NCI-H510A (cell line): ENCODE measurements at regions not wholly inside any gene's neighbourhood (a gene's known extent, or its start where the extent isn't known, plus 50 kb on each side); places are given as distances from the start of the nearest gene placed in this dataset.

Source experiments
- DNase-seq: peaks from one replicate; lab custom pipeline; 2025; lab: John Stamatoyannopoulos, UW

GRCh38 chr15:79186616-79187015 lies 95.9 kb upstream of the ANKRD34C start:
- DNase-seq: no peak

DNA sequence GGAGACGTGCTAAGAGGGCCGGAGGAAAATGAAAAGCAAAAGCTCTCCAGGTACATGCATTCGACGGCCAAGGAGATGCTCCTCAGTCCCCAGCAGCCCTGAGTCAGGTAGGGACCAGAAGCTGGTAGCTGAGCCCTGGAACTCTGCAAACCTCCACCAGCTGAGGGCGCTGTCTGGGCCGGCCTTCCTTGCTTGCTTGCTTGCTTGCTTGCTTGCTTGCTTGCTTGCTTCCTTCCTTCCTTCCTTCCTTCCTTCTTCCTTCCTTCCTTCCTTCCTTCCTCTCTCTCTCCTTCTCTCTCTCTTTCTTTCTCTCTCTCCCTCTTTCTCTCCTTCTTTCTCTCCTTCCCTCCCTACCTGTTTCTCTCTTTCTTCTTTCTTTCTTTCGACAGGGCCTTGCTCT lies 94.6 kb upstream of the RASGRF1 start:
- DNase-seq: no peak

- DNase-seq: peak; percentile 3
These were observed 93.9 kb upstream of the RASGRF1 start for GRCh38 chr15:79184465-79184892.

DNA sequence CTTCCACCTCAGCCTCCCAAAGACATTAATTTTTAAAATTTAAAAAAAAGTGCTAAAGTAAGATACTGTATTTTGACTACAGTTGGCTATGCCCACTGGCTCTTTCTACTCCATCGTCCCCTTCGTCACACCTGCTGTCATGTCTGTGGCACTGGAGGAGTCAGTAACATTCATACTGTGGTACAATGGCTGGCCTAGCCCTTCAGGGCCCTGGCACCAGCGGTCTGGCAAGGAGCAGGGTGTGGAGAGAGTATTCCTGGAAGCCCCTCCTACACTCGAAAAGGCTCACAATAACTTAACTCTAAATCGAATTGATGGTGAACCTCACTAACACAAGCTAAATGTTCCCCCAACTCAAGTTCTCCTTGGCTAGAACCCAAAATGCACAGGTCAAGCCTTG lies 89.7 kb upstream of the RASGRF1 start:
- no peak for DNase-seq

- DNase-seq: no peak
These were observed 89.0 kb upstream of the RASGRF1 start for GRCh38 chr15:79179597-79179996.

DNA sequence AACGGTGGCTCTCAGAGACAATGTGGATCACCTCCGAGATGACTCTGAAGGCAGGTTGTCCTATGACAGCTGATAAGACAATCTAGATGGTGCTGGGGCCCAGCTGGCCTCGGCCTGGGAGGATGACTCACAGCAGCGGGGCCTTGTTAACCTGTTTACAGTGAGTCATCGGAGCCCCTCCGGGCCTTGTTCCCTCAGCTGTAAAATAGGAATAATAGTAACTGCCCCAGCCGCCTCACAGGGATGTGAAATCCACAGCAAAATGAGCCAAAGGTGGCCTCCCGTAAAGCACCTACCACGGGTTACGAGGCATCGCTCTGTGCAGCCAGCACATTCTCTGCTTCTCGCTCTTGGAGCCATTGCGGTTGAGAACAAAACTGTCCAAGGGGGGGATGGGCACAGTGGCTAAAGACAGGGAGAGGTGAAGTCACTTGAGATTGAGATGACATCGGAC lies 88.6 kb upstream of the RASGRF1 start:
- peak; percentile 11 for DNase-seq

- DNase-seq: no peak
These were observed 88.0 kb upstream of the RASGRF1 start for GRCh38 chr15:79178594-79178993.

- DNase-seq: no peak
These were observed 85.6 kb upstream of the RASGRF1 start for GRCh38 chr15:79176151-79176550.

- DNase-seq: no peak
These were observed 82.4 kb upstream of the RASGRF1 start for GRCh38 chr15:79172801-79173460.

DNA sequence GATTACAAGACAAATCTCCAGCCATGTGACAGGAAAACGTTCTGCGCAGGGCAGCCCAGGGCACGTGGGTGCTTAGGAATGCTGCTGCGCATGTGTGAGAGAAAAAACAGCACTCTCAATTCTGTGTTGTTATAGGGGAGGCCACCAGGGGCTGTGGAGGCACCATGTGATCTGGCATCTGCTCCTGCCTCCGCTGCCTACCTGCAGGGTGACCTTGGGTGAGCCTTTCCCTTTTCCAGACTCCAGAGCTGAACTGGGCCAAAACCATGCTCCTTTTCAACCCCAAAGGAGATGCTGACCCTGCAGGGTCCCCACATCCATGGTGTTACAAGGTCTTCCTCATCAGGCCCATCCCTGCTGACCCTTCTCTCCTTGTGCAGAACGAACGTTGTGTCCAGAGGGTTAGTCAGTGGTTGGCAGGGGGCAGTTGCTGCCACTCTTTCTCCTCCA lies 81.5 kb upstream of the RASGRF1 start:
- DNase-seq: no peak

- DNase-seq: no peak
These were observed 80.9 kb upstream of the RASGRF1 start for GRCh38 chr15:79171320-79172031.

GRCh38 chr15:79170256-79170664 lies 79.7 kb upstream of the RASGRF1 start:
- no peak for DNase-seq

- DNase-seq: no peak
These were observed 79.0 kb upstream of the RASGRF1 start for GRCh38 chr15:79169526-79170133.

GRCh38 chr15:79168922-79169456 lies 78.4 kb upstream of the RASGRF1 start:
- peak; percentile 23 for DNase-seq

GRCh38 chr15:79167776-79168175 lies 77.2 kb upstream of the RASGRF1 start:
- no peak for DNase-seq

DNA sequence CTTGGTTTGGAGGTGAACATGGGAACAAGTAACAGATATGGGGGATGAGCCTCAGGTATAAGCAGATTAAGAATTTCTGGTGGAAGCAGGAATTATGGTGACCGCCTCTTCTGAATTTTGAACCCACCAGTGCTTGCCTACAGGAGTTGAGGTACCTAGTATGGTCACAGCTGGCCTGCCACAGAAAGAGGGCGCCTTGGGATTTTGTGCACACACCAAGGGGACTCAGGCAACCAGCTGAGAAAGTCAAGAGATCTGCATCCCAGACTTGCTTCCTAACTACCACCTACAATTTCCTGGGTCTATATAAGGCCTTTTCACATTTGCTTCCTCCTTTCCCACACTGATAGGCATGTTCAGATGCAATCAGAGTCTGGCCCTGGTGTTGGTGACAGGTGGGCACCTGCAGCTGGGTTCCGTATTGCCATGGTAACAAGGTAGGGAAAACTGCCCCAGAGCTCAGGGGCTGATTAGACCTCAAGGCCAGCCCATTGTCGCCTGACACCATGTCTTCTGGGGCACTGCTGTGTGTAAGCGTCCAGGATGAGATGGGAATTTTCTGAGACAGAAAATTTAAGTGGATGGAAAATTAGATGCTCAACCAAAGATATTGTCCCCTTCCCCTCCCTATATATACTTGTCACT lies 75.9 kb upstream of the RASGRF1 start:
- no peak for DNase-seq

GRCh38 chr15:79164465-79164864 lies 73.9 kb upstream of the RASGRF1 start:
- no peak for DNase-seq

- no peak for DNase-seq
These were observed 73.5 kb upstream of the RASGRF1 start for GRCh38 chr15:79164043-79164442.

- no peak for DNase-seq
These were observed 72.8 kb upstream of the RASGRF1 start for GRCh38 chr15:79163395-79163794.

- no peak for DNase-seq
These were observed 71.4 kb upstream of the RASGRF1 start for GRCh38 chr15:79161837-79162508.

- no peak for DNase-seq
These were observed 69.6 kb upstream of the RASGRF1 start for GRCh38 chr15:79160211-79160610.
